ENCODE measurements at regions not wholly inside any gene's neighbourhood (a gene's known extent, or its start where the extent isn't known, plus 50 kb on each side); places are given as distances from the start of the nearest gene placed in this dataset.

DNA sequence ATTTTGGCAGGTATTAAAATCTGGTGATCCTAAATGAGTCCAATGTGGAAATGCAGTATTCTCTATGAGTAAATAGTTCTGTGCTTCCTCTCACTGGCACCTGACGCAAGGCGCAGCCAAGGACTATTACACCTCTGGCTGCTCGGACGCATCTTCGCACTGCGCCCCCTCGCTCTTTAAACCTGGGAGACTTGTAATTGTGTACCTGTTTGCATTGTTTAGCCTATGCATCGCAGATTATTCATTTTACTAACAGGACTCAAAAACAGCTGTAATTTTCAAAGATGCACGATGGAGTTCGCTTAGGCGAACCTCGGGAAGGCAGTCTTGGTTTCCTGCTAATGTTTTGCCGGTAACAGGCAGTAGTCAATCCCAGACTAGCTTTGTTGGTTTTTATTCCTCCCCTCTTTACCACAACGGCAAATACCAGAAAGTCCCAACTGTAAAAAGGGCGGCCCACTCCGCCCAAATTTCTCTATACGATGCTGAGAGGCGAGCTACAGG is 113.2 kb downstream of the KCNRG start:
- peaks cover 0 to 7% (median 0%) of the 10 kb centered on the region in 3 experiments for H3K36me3 ChIP-seq (ENCODE audit: control insufficient read depth in 2 of 3, insufficient read depth in 3 of 3, low read length in 3 of 3)
- H3K27ac ChIP-seq (ENCODE audit: low read depth, low read length) = no peak overlapping the region
- H3K27me3 Mint-ChIP-seq = peaks cover 31 to 52% (median 45%) of the 10 kb centered on the region in 5 donors
- H3K27ac Mint-ChIP-seq = peak overlapping the region in 6 of 9 donors; percentile 3 to 95 (median 49)
- peak overlapping the region; percentile 33 for H3K4me3 ChIP-seq (ENCODE audit: low read length)
- peaks cover 0 to 14% (median 0%) of the 10 kb centered on the region in 5 donors for H3K36me3 Mint-ChIP-seq
- H3K4me1 ChIP-seq (ENCODE audit: control insufficient read depth in 2 of 2, insufficient read depth in 2 of 2, low read length in 2 of 2) = peaks cover 46 to 52% of the 10 kb centered on the region in 2 donors
- peak overlapping the region; percentile 27 to 94 (median 81) for H3K4me3 Mint-ChIP-seq
- ChIA-PET POLR2A (interaction anchor here (1.1 to 14.7 kb wide), 6 partner anchors 12 to 130 kb away, joined by 4 to 363 read pairs (median 43); partner anchors contain the start of gene TRIM13), CTCF (interaction anchor here (2.4 kb wide), 1 partner anchor 336 kb away, joined by 7 read pairs; the partner anchor contains the start of gene KPNA3)
- H3K9me3 ChIP-seq (ENCODE audit: control insufficient read depth in 2 of 3, low read length in 3 of 3) = no peaks in the 10 kb centered on the region
- H3K9me3 Mint-ChIP-seq = peaks cover 0 to 16% (median 2%) of the 10 kb centered on the region in 11 donors
- DNase-seq = peak in 1 of 9 donors; percentile 39
- no peak for ATAC-seq
- peaks cover 24 to 67% (median 56%) of the 10 kb centered on the region in 7 donors for H3K4me1 Mint-ChIP-seq
- peaks cover 30 to 53% of the 10 kb centered on the region in 2 donors for H3K27me3 ChIP-seq (ENCODE audit: control insufficient read depth in 2 of 2, insufficient read depth in 2 of 2, low read length in 2 of 2)
- intact Hi-C loops (cut with micrococcal nuclease) = loop anchor here (5.0 to 10.0 kb wide), 8 partner anchors 109 to 1676 kb away; partner anchors contain the start of genes CYSLTR2 (in 1 of the 2), DHRS12 (in 1 of the 2), FNDC3A (in 1 of the 2) and PHF11 (in 1 of the 2)

DNA sequence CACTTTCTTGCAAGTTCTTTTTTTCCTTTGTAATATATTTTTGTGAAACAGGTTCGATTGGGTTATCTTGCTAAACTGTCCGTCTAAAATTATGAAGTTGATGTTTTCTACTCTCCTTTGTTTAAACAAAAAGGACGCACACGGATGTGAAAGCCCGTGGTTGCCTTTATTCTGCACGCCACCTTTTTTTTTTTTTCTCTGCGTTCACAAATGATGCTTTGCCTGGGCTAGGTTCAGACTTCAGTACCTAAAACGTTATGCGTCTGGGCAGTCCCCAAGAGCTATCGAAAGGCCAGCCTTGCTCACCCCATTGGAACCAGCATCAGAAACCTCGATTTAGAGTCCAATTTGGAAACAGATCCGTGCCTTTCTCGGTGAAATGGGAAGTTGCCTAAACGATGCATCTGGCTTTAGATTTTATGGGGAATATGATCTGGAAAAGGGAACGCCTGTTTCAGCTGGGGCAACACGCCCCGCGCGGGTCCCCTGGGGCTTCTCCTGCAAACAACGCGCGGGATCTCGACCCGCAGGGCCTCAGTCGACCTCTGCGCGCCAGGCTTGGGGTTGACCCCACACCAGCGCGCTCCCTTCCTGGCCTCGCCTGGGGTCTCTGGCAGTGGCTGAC is 113.9 kb downstream of the KCNRG start:
- ChIA-PET POLR2A (interaction anchor here (1.1 to 14.7 kb wide), 5 partner anchors 12 to 131 kb away, joined by 4 to 363 read pairs (median 82); partner anchors contain the start of gene TRIM13), CTCF (no interaction called here)
- peaks cover 0 to 7% (median 0%) of the 10 kb centered on the region in 3 experiments for H3K36me3 ChIP-seq (ENCODE audit: control insufficient read depth in 2 of 3, insufficient read depth in 3 of 3, low read length in 3 of 3)
- no peaks in the 10 kb centered on the region for H3K9me3 ChIP-seq (ENCODE audit: control insufficient read depth in 2 of 3, low read length in 3 of 3)
- peak overlapping the region; percentile 33 for H3K4me3 ChIP-seq (ENCODE audit: low read length)
- Mint-ChIP-seq H3K9me3 (peaks cover 0 to 16% (median 2%) of the 10 kb centered on the region in 11 donors), H3K36me3 (peaks cover 0 to 17% (median 0%) of the 10 kb centered on the region in 5 donors), H3K4me3 (peak overlapping the region; percentile 42 to 94 (median 82)), H3K27me3 (peaks cover 35 to 59% (median 51%) of the 10 kb centered on the region in 5 donors), H3K4me1 (peaks cover 21 to 64% (median 53%) of the 10 kb centered on the region in 7 donors), H3K27ac (peak overlapping the region in 8 of 9 donors; percentile 2 to 95 (median 13))
- H3K4me1 ChIP-seq (ENCODE audit: control insufficient read depth in 2 of 2, insufficient read depth in 2 of 2, low read length in 2 of 2) = peaks cover 46 to 52% of the 10 kb centered on the region in 2 donors
- H3K27ac ChIP-seq (ENCODE audit: low read depth, low read length) = no peak overlapping the region
- DNase-seq (peak in 3 of 9 donors; percentile 28 to 33 (median 30)), ATAC-seq (no peak)
- peaks cover 30 to 59% of the 10 kb centered on the region in 2 donors for H3K27me3 ChIP-seq (ENCODE audit: control insufficient read depth in 2 of 2, insufficient read depth in 2 of 2, low read length in 2 of 2)
- intact Hi-C loops (cut with micrococcal nuclease) = loop anchor here (5.0 to 10.0 kb wide), 8 partner anchors 108 to 1676 kb away; partner anchors contain the start of genes CYSLTR2 (in 1 of the 2), DHRS12 (in 1 of the 2), FNDC3A (in 1 of the 2) and PHF11 (in 1 of the 2)

DNA sequence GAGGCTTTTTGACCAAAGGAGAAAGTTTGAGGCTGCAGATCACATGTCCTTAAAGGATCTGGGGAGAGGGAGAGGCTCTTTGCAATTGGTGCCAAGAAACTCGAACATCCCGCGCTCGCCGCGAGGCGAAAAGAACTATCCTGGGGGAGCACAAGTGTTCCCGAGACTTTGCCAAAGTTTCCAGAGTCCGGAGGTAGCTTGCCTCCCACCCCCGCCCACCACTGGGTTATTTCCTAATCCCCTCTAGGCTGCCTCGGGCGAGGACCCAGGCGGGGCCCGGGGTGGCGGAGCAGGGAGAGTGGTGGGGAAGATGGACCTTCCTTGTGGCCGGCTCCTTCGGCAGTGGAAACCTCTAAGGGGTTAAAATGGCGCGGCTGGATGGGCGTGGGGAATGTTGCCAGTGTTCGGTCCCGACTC is 114.5 kb downstream of the KCNRG start:
- peak overlapping the region; percentile 33 for H3K4me3 ChIP-seq (ENCODE audit: low read length)
- H3K9me3 ChIP-seq (ENCODE audit: control insufficient read depth in 2 of 3, low read length in 3 of 3) = no peaks in the 10 kb centered on the region
- ATAC-seq = no peak
- Mint-ChIP-seq H3K27ac (peak overlapping the region in 4 of 9 donors; percentile 54 to 95 (median 68)), H3K27me3 (peaks cover 38 to 65% (median 56%) of the 10 kb centered on the region in 5 donors), H3K9me3 (peaks cover 0 to 16% (median 3%) of the 10 kb centered on the region in 11 donors), H3K4me3 (peak overlapping the region; percentile 42 to 94 (median 81)), H3K4me1 (peaks cover 21 to 64% (median 53%) of the 10 kb centered on the region in 7 donors), H3K36me3 (peaks cover 0 to 22% (median 0%) of the 10 kb centered on the region in 5 donors)
- peaks cover 30 to 59% of the 10 kb centered on the region in 2 donors for H3K27me3 ChIP-seq (ENCODE audit: control insufficient read depth in 2 of 2, insufficient read depth in 2 of 2, low read length in 2 of 2)
- intact Hi-C loops (cut with micrococcal nuclease) = loop anchor here (2.0 to 10.0 kb wide), 10 partner anchors 107 to 1675 kb away; partner anchors contain the start of genes PHF11 (in 2 of the 2), CYSLTR2 (in 1 of the 2), DHRS12 (in 1 of the 2) and FNDC3A (in 1 of the 2)
- no peak for DNase-seq
- peaks cover 46 to 52% of the 10 kb centered on the region in 2 donors for H3K4me1 ChIP-seq (ENCODE audit: control insufficient read depth in 2 of 2, insufficient read depth in 2 of 2, low read length in 2 of 2)
- CTCF ChIA-PET = no interaction called here
- POLR2A ChIA-PET = interaction anchor here (0.6 to 14.7 kb wide), 6 partner anchors 21 to 1324 kb away, joined by 3 to 363 read pairs (median 43); partner anchors contain the start of gene TRIM13
- peaks cover 0 to 4% (median 0%) of the 10 kb centered on the region in 3 experiments for H3K36me3 ChIP-seq (ENCODE audit: control insufficient read depth in 2 of 3, insufficient read depth in 3 of 3, low read length in 3 of 3)
- H3K27ac ChIP-seq (ENCODE audit: low read depth, low read length) = no peak overlapping the region

DNA sequence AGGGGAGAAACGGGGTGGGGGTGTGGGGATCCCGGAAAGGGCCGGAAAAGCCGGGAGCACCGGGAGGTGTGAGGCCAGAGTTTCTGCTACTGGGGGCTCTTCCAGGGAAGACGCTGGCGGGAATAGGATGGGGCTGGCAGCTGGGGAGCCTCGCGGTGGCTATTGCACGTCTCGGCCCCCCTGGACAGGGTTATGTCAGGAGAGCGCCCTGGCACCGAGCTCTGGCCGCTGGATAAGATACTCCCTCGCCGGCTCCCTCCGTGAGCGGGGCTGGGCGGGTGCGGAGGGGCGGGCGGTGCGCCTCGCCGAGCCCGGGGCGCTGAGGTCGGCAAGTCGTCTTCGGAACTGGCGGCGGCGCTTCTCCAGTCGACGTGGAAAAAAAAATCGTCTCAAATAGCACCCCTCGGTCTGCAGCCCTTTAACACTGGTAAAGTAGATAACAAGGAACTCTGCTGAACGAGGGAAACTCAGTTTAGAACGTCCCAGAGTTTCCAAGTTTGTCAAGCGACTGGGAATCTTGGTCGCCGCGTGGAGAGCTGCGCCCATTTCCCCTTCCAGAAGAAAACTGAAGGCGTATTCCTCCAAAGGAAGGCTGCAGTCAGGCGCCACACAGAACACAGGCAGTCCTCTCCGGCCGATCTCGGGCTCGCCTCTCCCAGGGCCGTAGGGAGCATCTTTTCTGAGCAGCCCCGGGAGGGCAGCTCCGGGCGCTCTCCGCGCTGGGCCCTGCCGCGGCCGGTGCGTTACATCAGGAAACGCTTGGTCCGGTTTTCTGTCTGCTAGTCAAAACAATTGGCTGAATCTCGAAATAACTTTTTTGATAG is 115.1 kb downstream of the KCNRG start:
- POLR2A ChIA-PET = interaction anchor here (0.6 to 14.7 kb wide), 6 partner anchors 27 to 1323 kb away, joined by 3 to 363 read pairs (median 4); partner anchors contain the start of gene TRIM13
- peak overlapping the region; percentile 46 for H3K4me3 ChIP-seq (ENCODE audit: low read length)
- DNase-seq = peak in 5 of 9 donors; percentile 22 to 47 (median 38)
- H3K36me3 ChIP-seq (ENCODE audit: control insufficient read depth in 2 of 3, insufficient read depth in 3 of 3, low read length in 3 of 3) = no peaks in the 10 kb centered on the region
- peak overlapping the region; percentile 34 to 82 (median 62) for H3K27ac Mint-ChIP-seq
- H3K4me1 Mint-ChIP-seq = peaks cover 21 to 64% (median 53%) of the 10 kb centered on the region in 7 donors
- ATAC-seq = peak; percentile 17
- H3K27me3 ChIP-seq (ENCODE audit: control insufficient read depth in 2 of 2, insufficient read depth in 2 of 2, low read length in 2 of 2) = peaks cover 30 to 59% of the 10 kb centered on the region in 2 donors
- peaks cover 46 to 52% of the 10 kb centered on the region in 2 donors for H3K4me1 ChIP-seq (ENCODE audit: control insufficient read depth in 2 of 2, insufficient read depth in 2 of 2, low read length in 2 of 2)
- no peaks in the 10 kb centered on the region for H3K9me3 ChIP-seq (ENCODE audit: control insufficient read depth in 2 of 3, low read length in 3 of 3)
- peaks cover 0 to 25% (median 0%) of the 10 kb centered on the region in 5 donors for H3K36me3 Mint-ChIP-seq
- peak overlapping the region; percentile 70 to 94 (median 79) for H3K4me3 Mint-ChIP-seq
- H3K27me3 Mint-ChIP-seq = peaks cover 38 to 71% (median 61%) of the 10 kb centered on the region in 5 donors
- CTCF ChIA-PET = no interaction called here
- intact Hi-C loops (cut with micrococcal nuclease) = loop anchor here (2.0 to 5.0 kb wide), 3 partner anchors 106 to 633 kb away; partner anchors contain the start of gene PHF11 (in 1 of the 2)
- no peak overlapping the region for H3K27ac ChIP-seq (ENCODE audit: low read depth, low read length)
- H3K9me3 Mint-ChIP-seq = peaks cover 0 to 16% (median 3%) of the 10 kb centered on the region in 11 donors

DNA sequence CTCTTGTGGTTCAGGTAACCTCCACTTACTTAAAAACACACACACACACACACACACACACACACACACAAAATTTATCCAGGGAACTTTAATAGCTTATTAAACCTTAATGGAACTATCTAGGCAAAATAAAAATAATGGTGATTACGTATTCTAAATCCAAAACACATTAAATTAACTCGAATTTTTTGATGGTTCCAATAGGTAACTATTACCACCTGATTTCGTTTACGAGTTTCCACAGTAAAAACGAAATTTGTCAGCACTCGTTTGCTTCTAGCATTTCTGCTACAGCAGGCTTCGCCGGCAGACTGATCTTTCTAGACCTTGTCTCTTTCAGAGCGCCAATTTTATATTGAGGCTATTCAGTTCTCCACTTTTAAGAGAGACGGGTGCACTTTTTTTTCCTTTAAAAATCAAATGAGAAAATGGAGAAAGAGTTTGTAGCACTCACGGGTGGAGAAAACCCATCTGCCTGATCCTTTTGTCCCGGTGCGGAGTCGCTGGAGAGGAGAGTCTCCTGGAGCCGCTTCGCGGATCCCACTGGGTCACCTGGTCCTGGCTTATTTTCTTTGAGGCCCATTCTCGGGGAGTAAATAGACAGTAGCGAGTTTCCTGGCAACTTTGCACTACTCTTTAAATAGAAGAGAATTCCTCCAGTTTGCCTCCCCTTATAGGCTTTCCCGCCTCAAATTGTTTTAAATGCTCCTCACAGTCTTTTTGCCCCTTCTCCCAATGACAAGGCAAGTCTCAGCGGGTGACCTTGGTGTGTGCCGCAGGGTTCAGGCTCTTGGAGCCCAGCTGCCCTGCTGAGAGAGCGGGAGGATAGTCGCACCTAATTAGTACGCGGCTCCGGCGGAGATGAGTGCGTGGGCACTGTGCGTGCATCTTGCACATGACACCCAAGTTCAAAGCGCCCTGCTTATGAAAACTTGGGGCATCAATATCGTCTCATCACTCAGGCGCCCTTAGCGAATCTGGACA is 117.0 kb downstream of the KCNRG start:
- H3K36me3 ChIP-seq (ENCODE audit: control insufficient read depth in 2 of 3, insufficient read depth in 3 of 3, low read length in 3 of 3) = no peaks in the 10 kb centered on the region
- Mint-ChIP-seq H3K4me3 (peak overlapping the region in 9 of 10 donors; percentile 34 to 89 (median 47)), H3K36me3 (peaks cover 0 to 23% (median 0%) of the 10 kb centered on the region in 5 donors), H3K9me3 (peaks cover 0 to 15% (median 3%) of the 10 kb centered on the region in 11 donors), H3K27me3 (peaks cover 38 to 82% (median 57%) of the 10 kb centered on the region in 5 donors), H3K4me1 (peaks cover 13 to 53% (median 42%) of the 10 kb centered on the region in 7 donors), H3K27ac (peak overlapping the region in 4 of 9 donors; percentile 52 to 75 (median 68))
- ATAC-seq = no peak
- POLR2A ChIA-PET = interaction anchor here (0.6 to 14.7 kb wide), 4 partner anchors 47 to 799 kb away, joined by 3 to 363 read pairs (median 3); partner anchors contain the start of gene TRIM13
- no peaks in the 10 kb centered on the region for H3K9me3 ChIP-seq (ENCODE audit: control insufficient read depth in 2 of 3, low read length in 3 of 3)
- intact Hi-C loops (cut with micrococcal nuclease) = loop anchor here (2.0 to 5.0 kb wide), 3 partner anchors 105 to 635 kb away; partner anchors contain the start of gene PHF11 (in 1 of the 2)
- H3K27ac ChIP-seq (ENCODE audit: low read depth, low read length) = no peak overlapping the region
- H3K27me3 ChIP-seq (ENCODE audit: control insufficient read depth in 2 of 2, insufficient read depth in 2 of 2, low read length in 2 of 2) = peaks cover 30 to 59% of the 10 kb centered on the region in 2 donors
- H3K4me1 ChIP-seq (ENCODE audit: control insufficient read depth in 2 of 2, insufficient read depth in 2 of 2, low read length in 2 of 2) = peaks cover 39 to 42% of the 10 kb centered on the region in 2 donors
- CTCF ChIA-PET = interaction anchor here (0.7 kb wide), 1 partner anchor 144 kb away, joined by 3 read pairs; no protein-coding TSS in a partner anchor
- no peak overlapping the region for H3K4me3 ChIP-seq (ENCODE audit: low read length)
- DNase-seq = peak in 2 of 9 donors; percentile 30

Measured in naive thymus-derived CD4-positive, alpha-beta T cell (primary cell).